Right renal pelvis (tissue), 4 donors: ENCODE measurements at regions not wholly inside any gene's neighbourhood (a gene's known extent, or its start where the extent isn't known, plus 50 kb on each side); places are given as distances from the start of the nearest gene placed in this dataset.
"Not testable (repeated sequence)": the region's sequence is repeated elsewhere in the genome, so short reads cannot be mapped to it uniquely, and the experiment has no call there.

ENCODE experiments used
- DNase-seq, 4 donors: peaks; one replicate each; pipeline ENCODE4 v3.0.0-alpha.2; 2013; ENCODE audit warnings: low read depth in 4 of 4, low spot score in 3 of 4, missing footprints in 1 of 4

GRCh38 chr4:173091362-173091761, 77.2 kb upstream of the GALNT7 start:
- DNase-seq, result peak in 1 of 4 donors; percentile 10

GRCh38 chr4:173091958-173092357, 76.7 kb upstream of the GALNT7 start:
- DNase-seq, result no peak

- DNase-seq, result no peak
These were observed 75.2 kb upstream of the GALNT7 start for GRCh38 chr4:173093361-173093760.

GRCh38 chr4:173094739-173095421, 73.7 kb upstream of the GALNT7 start:
- DNase-seq, result no peak

GRCh38 chr4:173099447-173099846, 69.2 kb upstream of the GALNT7 start:
- not testable (repeated sequence) for DNase-seq

- no peak for DNase-seq
These were observed 57.6 kb upstream of the GALNT7 start for GRCh38 chr4:173111031-173111430.

GRCh38 chr4:173117430-173117829, 51.2 kb upstream of the GALNT7 start:
- not testable (repeated sequence) for DNase-seq
